DND-41 (cell line): ENCODE measurements at regions not wholly inside any gene's neighbourhood (a gene's known extent, or its start where the extent isn't known, plus 50 kb on each side); places are given as distances from the start of the nearest gene placed in this dataset.

Source experiments
- ATAC-seq: fragments of 200-7000 bp; cut with Tn5 transposase; 3 replicates; pipeline ENCODE4 v1.9.1; 2021; ENCODE audit warnings: low read depth; ENCODE audit not compliant: insufficient read depth
- DNase-seq: peaks from one replicate; pipeline ENCODE4 v3.0.0-alpha.2; 2020
- H2AFZ ChIP-seq: 2 replicates; pipeline ENCODE4 v1.6.0; 2012; ENCODE audit warnings: low read depth, low read length
- H3K27ac ChIP-seq: 2 replicates; pipeline ENCODE4 v1.5.1; 2012; ENCODE audit warnings: low read length, inconsistent platforms
- H3K27me3 ChIP-seq: fragments of 200-600 bp; sonication (generic); 2 replicates; pipeline ENCODE4 v1.6.0; 2012; ENCODE audit warnings: low read length, mild to moderate bottlenecking, inconsistent platforms; ENCODE audit not compliant: insufficient read depth, poor library complexity
- H3K36me3 ChIP-seq: 2 replicates; pipeline ENCODE4 v1.5.1; 2012; ENCODE audit warnings: low read length, inconsistent platforms; ENCODE audit not compliant: insufficient read depth
- H3K4me1 ChIP-seq: 2 replicates; pipeline ENCODE4 v1.5.1; 2012; ENCODE audit warnings: mild to moderate bottlenecking, low read length; ENCODE audit not compliant: insufficient read depth
- H3K4me2 ChIP-seq: 2 replicates; pipeline ENCODE4 v1.6.0; 2012; ENCODE audit warnings: mild to moderate bottlenecking, moderate library complexity, low read length, inconsistent platforms; ENCODE audit not compliant: insufficient read depth
- H3K4me3 ChIP-seq, 2 experiments: fragments of 200-600 bp in 1 of 2; shearing (Covaris generic) in 1 of 2; 2 replicates each; pipeline ENCODE4 v1.5.1; 2012 to 2016; ENCODE audit warnings: inconsistent platforms in 2 of 2, low read length in 2 of 2, mild to moderate bottlenecking in 2 of 2, low read depth in 1 of 2, moderate library complexity in 1 of 2
- H3K79me2 ChIP-seq: 2 replicates; pipeline ENCODE4 v1.6.0; 2012; ENCODE audit warnings: low read length, inconsistent platforms; ENCODE audit not compliant: insufficient read depth
- H3K9ac ChIP-seq: 2 replicates; pipeline ENCODE4 v1.6.0; 2012; ENCODE audit warnings: low read depth, mild to moderate bottlenecking, inconsistent platforms, low read length, moderate library complexity
- H3K9me3 ChIP-seq: 2 replicates; pipeline ENCODE4 v1.5.1; 2012; ENCODE audit warnings: low read length, moderate library complexity, mild to moderate bottlenecking, inconsistent platforms; ENCODE audit not compliant: insufficient read depth, severe bottlenecking
- H4K20me1 ChIP-seq: 2 replicates; pipeline ENCODE4 v1.6.0; 2012; ENCODE audit warnings: low read length; ENCODE audit not compliant: insufficient read depth
- EZH2 ChIP-seq: IDR thresholded peaks from 3 replicates; pipeline ENCODE4 v1.6.1; 2012; ENCODE audit warnings: borderline replicate concordance, low read depth, mild to moderate bottlenecking, moderate library complexity, low read length, inconsistent platforms; ENCODE audit not compliant: severe bottlenecking
- TF ChIP-seq, protein P1 (sequence below): IDR thresholded peaks from 2 replicates; pipeline ENCODE4 v1.5.1; 2012; ENCODE audit warnings: borderline replicate concordance, low read length, moderate library complexity, mild to moderate bottlenecking; ENCODE audit not compliant: poor library complexity, severe bottlenecking; ENCODE audit errors: extremely low read depth

DNA sequence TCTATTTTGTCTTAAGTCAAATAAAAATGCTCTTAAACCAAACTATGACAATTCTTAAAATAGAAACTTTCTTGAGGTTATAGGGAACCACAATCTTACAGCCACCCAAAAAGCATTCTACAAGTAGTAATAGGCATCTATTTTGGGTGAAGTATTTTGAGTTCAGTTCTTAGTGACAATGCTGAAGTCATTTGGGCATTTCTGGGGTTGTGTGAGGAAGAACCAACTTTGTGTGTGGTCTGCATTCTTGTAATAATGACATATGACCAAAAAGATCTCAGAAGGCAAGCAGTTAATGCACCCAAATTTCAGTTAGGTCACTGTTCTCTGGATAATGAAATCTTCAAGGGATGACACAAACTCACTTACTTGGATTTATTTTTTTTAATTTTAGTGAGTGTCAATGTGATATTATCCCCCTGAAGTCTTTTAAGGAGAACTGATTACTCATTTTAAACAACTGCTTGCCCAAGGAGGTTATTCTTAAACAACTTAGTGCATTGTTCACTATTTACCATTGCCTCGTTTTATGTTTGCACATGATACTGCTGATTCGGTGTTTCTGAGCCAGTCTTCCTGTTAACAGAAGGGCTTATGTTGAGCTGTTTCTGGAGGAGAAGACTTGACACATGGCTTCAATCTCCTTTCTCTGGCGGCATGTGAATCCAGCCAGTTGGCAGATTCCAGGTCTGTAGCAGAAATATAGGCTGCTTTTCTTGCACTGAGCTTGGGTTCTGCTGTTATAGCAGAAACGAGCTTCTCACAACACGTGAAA is 618.9 kb downstream of the BCKDHB start:
- no peak for ATAC-seq
- Histone ChIP-seq H3K9ac (no peak overlapping the region), H3K4me3 (no peak overlapping the region), H3K36me3 (no peaks in the 10 kb centered on the region), H4K20me1 (no peaks in the 10 kb centered on the region), H3K27ac (no peak overlapping the region), H3K9me3 (peaks cover 3% of the 10 kb centered on the region), H3K79me2 (no peaks in the 10 kb centered on the region), H3K4me2 (no peak overlapping the region), H3K4me1 (no peaks in the 10 kb centered on the region), H3K27me3 (no peaks in the 10 kb centered on the region), H2AFZ (no peak overlapping the region; the same call in 1 of the 2 replicates)
- TF ChIP-seq, protein P1, sequence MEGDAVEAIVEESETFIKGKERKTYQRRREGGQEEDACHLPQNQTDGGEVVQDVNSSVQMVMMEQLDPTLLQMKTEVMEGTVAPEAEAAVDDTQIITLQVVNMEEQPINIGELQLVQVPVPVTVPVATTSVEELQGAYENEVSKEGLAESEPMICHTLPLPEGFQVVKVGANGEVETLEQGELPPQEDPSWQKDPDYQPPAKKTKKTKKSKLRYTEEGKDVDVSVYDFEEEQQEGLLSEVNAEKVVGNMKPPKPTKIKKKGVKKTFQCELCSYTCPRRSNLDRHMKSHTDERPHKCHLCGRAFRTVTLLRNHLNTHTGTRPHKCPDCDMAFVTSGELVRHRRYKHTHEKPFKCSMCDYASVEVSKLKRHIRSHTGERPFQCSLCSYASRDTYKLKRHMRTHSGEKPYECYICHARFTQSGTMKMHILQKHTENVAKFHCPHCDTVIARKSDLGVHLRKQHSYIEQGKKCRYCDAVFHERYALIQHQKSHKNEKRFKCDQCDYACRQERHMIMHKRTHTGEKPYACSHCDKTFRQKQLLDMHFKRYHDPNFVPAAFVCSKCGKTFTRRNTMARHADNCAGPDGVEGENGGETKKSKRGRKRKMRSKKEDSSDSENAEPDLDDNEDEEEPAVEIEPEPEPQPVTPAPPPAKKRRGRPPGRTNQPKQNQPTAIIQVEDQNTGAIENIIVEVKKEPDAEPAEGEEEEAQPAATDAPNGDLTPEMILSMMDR = no peak
- TF ChIP-seq EZH2 = no peak
- no peak for DNase-seq

DNA sequence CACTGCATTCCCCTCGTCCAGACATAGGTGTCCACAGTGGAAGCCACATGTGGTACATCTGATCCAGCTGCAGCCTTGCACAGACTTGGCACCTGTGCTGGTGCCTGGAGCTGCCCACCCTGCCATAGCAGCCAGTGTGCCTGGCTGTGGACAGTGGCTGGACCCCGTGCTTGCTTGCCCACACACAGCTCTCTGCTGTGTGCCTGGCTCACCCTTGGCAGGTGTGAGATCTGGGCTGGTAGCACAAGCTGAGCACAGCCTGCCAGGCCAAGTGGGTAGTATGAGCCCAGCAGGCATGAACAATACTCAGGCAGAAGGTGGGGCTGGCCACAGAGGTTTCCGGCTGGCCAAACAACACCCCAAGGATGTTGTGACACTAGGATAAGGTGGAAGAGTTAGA is 614.4 kb downstream of the BCKDHB start:
- DNase-seq (no peak), ATAC-seq (no peak)
- Histone ChIP-seq H3K27ac (no peak overlapping the region), H3K4me1 (no peaks in the 10 kb centered on the region), H3K36me3 (no peaks in the 10 kb centered on the region), H3K4me3 (no peak overlapping the region), H3K79me2 (no peaks in the 10 kb centered on the region), H3K9me3 (peaks cover 8% of the 10 kb centered on the region), H4K20me1 (no peaks in the 10 kb centered on the region), H3K4me2 (no peak overlapping the region), H3K9ac (no peak overlapping the region), H3K27me3 (no peaks in the 10 kb centered on the region), H2AFZ (no peak overlapping the region)
- no peak for TF ChIP-seq EZH2
- TF ChIP-seq, protein P1 = no peak

DNA sequence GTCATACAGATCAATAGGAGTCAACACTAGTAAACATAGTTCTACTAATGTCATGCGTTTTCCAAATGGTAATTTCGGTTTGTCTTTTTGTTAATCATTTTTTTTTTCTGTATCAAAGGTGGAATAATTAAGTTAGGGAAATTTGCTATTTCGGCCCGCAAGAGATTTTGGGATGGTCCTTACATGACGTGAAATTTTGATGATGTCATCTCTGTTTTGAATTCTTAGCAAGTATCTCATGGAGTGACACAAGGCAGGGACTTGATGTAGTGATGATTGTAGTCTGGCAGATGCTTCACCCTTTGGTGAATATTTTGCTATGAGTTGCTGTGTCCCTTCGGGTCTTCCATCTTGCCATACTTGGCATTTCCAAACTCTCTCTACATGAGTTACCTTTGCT is 608.0 kb downstream of the BCKDHB start:
- Histone ChIP-seq H3K9ac (no peak overlapping the region), H3K36me3 (no peaks in the 10 kb centered on the region), H3K27ac (no peak overlapping the region), H4K20me1 (no peaks in the 10 kb centered on the region), H2AFZ (no peak overlapping the region), H3K27me3 (no peaks in the 10 kb centered on the region), H3K9me3 (no peaks in the 10 kb centered on the region), H3K4me2 (no peak overlapping the region), H3K4me3 (no peak overlapping the region), H3K79me2 (no peaks in the 10 kb centered on the region), H3K4me1 (no peaks in the 10 kb centered on the region)
- DNase-seq (no peak), ATAC-seq (no peak)
- no peak for TF ChIP-seq EZH2
- TF ChIP-seq, protein P1 = no peak

DNA sequence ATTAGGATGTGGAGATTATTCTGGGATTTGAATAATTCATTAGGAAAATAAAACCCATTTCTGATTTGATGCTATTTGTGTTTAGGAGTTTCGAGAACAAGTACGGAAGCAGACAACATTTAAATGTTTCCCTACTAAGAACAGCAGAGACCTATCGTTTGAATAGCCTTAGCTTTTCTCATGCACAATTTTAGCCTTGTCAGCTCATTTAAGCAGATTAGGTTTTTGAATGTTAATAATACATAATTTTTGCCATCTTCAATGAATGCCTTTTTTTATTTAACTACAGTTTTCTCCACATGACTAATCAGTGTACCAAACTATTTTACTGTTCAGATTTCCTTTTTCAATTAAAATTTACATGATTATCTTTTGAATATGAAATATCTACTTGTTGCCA is 592.0 kb downstream of the BCKDHB start:
- no peak overlapping the region for H2AFZ ChIP-seq
- H3K36me3 ChIP-seq = no peaks in the 10 kb centered on the region
- H3K4me2 ChIP-seq = no peak overlapping the region
- no peaks in the 10 kb centered on the region for H3K27me3 ChIP-seq
- H4K20me1 ChIP-seq = no peaks in the 10 kb centered on the region
- no peak for ATAC-seq
- peaks cover 8% of the 10 kb centered on the region for H3K9me3 ChIP-seq
- no peak for DNase-seq
- H3K27ac ChIP-seq = no peak overlapping the region
- no peaks in the 10 kb centered on the region for H3K4me1 ChIP-seq
- H3K4me3 ChIP-seq = no peak overlapping the region
- TF ChIP-seq, protein P1 = no peak
- TF ChIP-seq EZH2 = no peak
- no peaks in the 10 kb centered on the region for H3K79me2 ChIP-seq
- no peak overlapping the region for H3K9ac ChIP-seq
